ENCODE measurements at regions not wholly inside any gene's neighbourhood (a gene's known extent, or its start where the extent isn't known, plus 50 kb on each side); places are given as distances from the start of the nearest gene placed in this dataset.

DNA sequence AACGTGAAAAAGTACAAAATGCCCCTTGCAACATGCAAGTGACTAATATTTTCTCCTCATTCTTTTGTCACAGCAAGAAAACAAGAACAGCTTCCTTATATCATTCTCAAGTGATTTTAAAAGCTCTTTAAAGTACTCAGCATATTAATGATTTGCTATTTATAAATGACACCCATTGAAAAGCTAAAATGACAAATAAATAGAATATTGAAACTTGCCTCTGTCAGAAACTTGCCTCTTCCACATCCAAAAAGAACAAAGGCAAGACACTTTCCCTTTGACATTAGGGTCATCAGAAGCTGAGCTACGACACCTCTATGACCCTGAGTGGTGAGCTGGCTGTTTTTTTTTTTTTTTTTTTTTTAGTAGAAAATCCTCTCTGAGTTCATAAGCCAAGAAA lies 339.6 kb upstream of the ITGA1 start:
- H3K9me3 ChIP-seq = no peaks in the 10 kb centered on the region
- intact Hi-C loops (cut with DNase I) = no loop called here
- H3K27me3 ChIP-seq (ENCODE audit: insufficient read depth in 3 of 3, low read length in 2 of 3) = no peaks in the 10 kb centered on the region
- TF ChIP-seq, protein P1, sequence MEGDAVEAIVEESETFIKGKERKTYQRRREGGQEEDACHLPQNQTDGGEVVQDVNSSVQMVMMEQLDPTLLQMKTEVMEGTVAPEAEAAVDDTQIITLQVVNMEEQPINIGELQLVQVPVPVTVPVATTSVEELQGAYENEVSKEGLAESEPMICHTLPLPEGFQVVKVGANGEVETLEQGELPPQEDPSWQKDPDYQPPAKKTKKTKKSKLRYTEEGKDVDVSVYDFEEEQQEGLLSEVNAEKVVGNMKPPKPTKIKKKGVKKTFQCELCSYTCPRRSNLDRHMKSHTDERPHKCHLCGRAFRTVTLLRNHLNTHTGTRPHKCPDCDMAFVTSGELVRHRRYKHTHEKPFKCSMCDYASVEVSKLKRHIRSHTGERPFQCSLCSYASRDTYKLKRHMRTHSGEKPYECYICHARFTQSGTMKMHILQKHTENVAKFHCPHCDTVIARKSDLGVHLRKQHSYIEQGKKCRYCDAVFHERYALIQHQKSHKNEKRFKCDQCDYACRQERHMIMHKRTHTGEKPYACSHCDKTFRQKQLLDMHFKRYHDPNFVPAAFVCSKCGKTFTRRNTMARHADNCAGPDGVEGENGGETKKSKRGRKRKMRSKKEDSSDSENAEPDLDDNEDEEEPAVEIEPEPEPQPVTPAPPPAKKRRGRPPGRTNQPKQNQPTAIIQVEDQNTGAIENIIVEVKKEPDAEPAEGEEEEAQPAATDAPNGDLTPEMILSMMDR (IDR thresholded peaks at IDR 0.05) = no peak
- H3K36me3 ChIP-seq (ENCODE audit: insufficient read depth in 1 of 2, low read depth in 1 of 2) = no peaks in the 10 kb centered on the region
- no peak overlapping the region for H3K4me3 ChIP-seq
- DNase-seq = no peak
- WGBS, 3 donors = 32 to 60% (median 50%) methylated on average over 2 of the region's 2 CpGs
- no peak overlapping the region for H3K27ac ChIP-seq
- H3K4me1 ChIP-seq = no peaks in the 10 kb centered on the region
- ATAC-seq = no peak

DNA sequence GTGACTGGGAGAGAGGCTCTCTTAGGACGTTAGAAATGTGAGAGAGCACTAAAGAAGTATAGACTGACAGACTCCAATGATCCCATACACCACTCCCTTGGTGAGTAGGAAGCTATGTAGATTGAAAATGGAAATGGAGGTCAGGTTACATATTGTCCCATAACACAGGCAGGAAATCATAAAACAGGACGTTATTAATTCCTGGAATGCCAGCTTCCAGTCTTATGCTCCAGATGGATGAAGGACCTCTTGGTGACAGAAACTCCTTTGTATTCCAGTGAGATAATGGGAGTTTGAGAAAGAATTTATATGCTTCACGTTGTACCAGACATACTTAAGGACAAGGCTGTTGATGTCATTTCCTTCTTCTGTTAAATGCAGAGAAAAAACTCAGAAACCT lies 338.2 kb upstream of the ITGA1 start:
- TF ChIP-seq, protein P1 (IDR thresholded peaks at IDR 0.05) = no peak
- 5 to 12% (median 8%) methylated on average over 3 of the region's 3 CpGs for WGBS, 3 donors
- intact Hi-C loops (cut with DNase I) = no loop called here
- no peak overlapping the region for H3K4me3 ChIP-seq
- ATAC-seq (no peak), DNase-seq (no peak)
- no peaks in the 10 kb centered on the region for H3K4me1 ChIP-seq
- H3K27me3 ChIP-seq (ENCODE audit: insufficient read depth in 3 of 3, low read length in 2 of 3) = no peaks in the 10 kb centered on the region
- H3K36me3 ChIP-seq (ENCODE audit: insufficient read depth in 1 of 2, low read depth in 1 of 2) = no peaks in the 10 kb centered on the region
- no peaks in the 10 kb centered on the region for H3K9me3 ChIP-seq
- no peak overlapping the region for H3K27ac ChIP-seq

DNA sequence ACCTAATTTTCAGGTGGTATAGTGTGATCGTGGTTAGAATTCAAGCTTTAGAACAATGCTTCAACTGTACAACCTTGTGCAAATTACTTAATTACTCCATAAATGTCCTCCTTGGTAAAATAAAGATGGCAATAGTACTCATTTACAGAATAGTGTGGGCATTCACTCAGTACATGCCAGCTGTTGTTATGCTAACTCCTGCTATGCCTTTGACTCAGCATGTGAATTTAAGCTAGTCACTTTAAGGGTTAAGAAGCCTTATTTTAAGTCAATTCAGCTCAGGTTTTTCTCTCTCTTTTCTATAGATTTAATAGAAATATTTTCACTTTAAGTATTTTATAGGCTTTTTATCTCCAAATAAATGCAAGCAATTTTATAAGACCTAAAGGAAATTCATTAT lies 335.6 kb upstream of the ITGA1 start:
- no peak overlapping the region for H3K4me3 ChIP-seq
- 73 to 86% (median 81%) methylated on average over 1 of the region's 1 CpG for WGBS, 3 donors
- H3K27me3 ChIP-seq (ENCODE audit: insufficient read depth in 3 of 3, low read length in 2 of 3) = no peaks in the 10 kb centered on the region
- ATAC-seq (no peak), DNase-seq (no peak)
- TF ChIP-seq, protein P1 (IDR thresholded peaks at IDR 0.05) = no peak
- no peaks in the 10 kb centered on the region for H3K9me3 ChIP-seq
- no peak overlapping the region for H3K27ac ChIP-seq
- no peaks in the 10 kb centered on the region for H3K36me3 ChIP-seq (ENCODE audit: insufficient read depth in 1 of 2, low read depth in 1 of 2)
- H3K4me1 ChIP-seq = no peaks in the 10 kb centered on the region
- intact Hi-C loops (cut with DNase I) = no loop called here

DNA sequence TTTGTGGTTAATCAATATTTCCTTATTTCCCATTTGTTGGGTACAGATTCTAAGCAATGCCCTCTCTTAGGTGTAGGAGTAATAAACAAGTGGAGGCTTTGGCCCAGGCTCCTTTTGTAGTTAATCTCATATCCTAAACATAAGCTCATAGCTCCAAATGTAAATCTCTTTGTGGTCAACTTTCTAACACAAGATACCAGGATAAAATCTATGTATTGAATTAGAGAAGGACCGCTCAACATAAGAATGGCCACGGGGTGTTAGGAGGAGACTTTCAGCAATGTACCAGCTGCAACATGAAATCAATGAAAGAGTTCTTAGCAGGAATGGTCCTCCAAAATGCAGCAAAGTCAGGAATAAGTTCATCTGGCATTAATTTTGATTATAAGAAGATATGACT lies 334.5 kb upstream of the ITGA1 start:
- intact Hi-C loops (cut with DNase I) = no loop called here
- H3K36me3 ChIP-seq (ENCODE audit: insufficient read depth in 1 of 2, low read depth in 1 of 2) = no peaks in the 10 kb centered on the region
- 61 to 74% (median 68%) methylated on average over 2 of the region's 2 CpGs for WGBS, 3 donors

DNA sequence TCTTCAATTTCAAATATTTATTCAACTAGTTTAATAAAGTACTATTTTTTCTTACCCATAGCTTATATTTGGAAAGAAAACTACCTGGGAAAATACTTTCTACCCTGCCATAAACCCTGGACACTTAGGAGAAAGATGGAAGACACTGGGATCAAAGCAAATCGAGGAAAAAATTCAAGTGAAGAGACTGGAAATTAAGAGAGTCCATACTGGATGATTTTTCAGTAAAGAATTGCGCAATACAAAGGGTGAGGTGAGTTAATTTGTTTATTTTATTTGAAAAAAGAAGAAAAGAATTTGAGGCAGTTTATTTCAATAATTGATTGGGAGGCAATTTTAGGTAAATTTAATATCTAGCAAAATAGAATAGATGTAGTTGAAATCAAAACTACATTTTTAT lies 331.8 kb upstream of the ITGA1 start:
- TF ChIP-seq, protein P1 (IDR thresholded peaks at IDR 0.05) = no peak
- Histone ChIP-seq H3K36me3 (ENCODE audit: insufficient read depth in 1 of 2, low read depth in 1 of 2) (no peaks in the 10 kb centered on the region), H3K9me3 (no peaks in the 10 kb centered on the region), H3K4me1 (no peaks in the 10 kb centered on the region), H3K27me3 (ENCODE audit: insufficient read depth in 3 of 3, low read length in 2 of 3) (no peaks in the 10 kb centered on the region), H3K4me3 (no peak overlapping the region), H3K27ac (no peak overlapping the region)
- DNase-seq (no peak), ATAC-seq (no peak)
- intact Hi-C loops (cut with DNase I) = no loop called here
- 83 to 87% (median 87%) methylated on average over 2 of the region's 2 CpGs for WGBS, 3 donors

More for the DNA sequence above, 334.5 kb upstream of the ITGA1 start:
- Histone ChIP-seq H3K27me3 (ENCODE audit: insufficient read depth in 3 of 3, low read length in 2 of 3) (no peaks in the 10 kb centered on the region), H3K4me3 (no peak overlapping the region), H3K27ac (no peak overlapping the region), H3K4me1 (no peaks in the 10 kb centered on the region), H3K9me3 (no peaks in the 10 kb centered on the region)
- TF ChIP-seq, protein P1 (IDR thresholded peaks at IDR 0.05) = no peak
- no peak for DNase-seq
- ATAC-seq = no peak

All from psoas muscle (tissue), 7 donors.